OCI-LY3 (cell line): ENCODE measurements at regions not wholly inside any gene's neighbourhood (a gene's known extent, or its start where the extent isn't known, plus 50 kb on each side); places are given as distances from the start of the nearest gene placed in this dataset.

Experiments
- H2AFZ ChIP-seq: fragments of 200-600, 300-600 bp; shearing (Covaris generic); 2 replicates; pipeline ENCODE4 v1.6.0; 2014; ENCODE audit warnings: antibody characterized with exemption, low read depth, low read length
- H3K27ac ChIP-seq: fragments of 200-600, 300-600 bp; sonication (generic); 2 replicates; pipeline ENCODE4 v1.5.1; 2014; ENCODE audit warnings: mild to moderate bottlenecking, low read length, moderate library complexity, mixed read lengths
- H3K27me3 ChIP-seq: fragments of 200-600, 300-600 bp; sonication (generic); 2 replicates; pipeline ENCODE4 v1.6.1; 2014; ENCODE audit warnings: low read depth, low read length, mixed read lengths
- H3K36me3 ChIP-seq: fragments of 200-600, 300-600 bp; sonication (generic); replicated peaks from 2 replicates; pipeline ENCODE3; 2014; ENCODE audit warnings: low read depth, low read length, mixed read lengths
- H3K4me1 ChIP-seq: fragments of 300-600, 200-600 bp; sonication (generic); 2 replicates; pipeline ENCODE4 v1.6.1; 2014; ENCODE audit warnings: low read length, mixed read lengths
- H3K4me2 ChIP-seq: fragments of 200-600, 300-600 bp; sonication (generic); 2 replicates; pipeline ENCODE4 v1.6.1; 2014; ENCODE audit warnings: low read length, mixed read lengths
- H3K4me3 ChIP-seq: fragments of 300-600, 200-600 bp; sonication (generic); 2 replicates; pipeline ENCODE4 v1.5.1; 2014; ENCODE audit warnings: antibody characterized with exemption, mild to moderate bottlenecking, low read length, moderate library complexity
- H3K79me2 ChIP-seq: fragments of 300-600, 200-600 bp; shearing (Covaris generic); 2 replicates; pipeline ENCODE4 v1.6.1; 2014; ENCODE audit warnings: mild to moderate bottlenecking, low read length, mixed read lengths
- H3K9ac ChIP-seq: fragments of 300-600, 200-600 bp; shearing (Covaris generic); 2 replicates; pipeline ENCODE4 v1.6.0; 2014; ENCODE audit warnings: mild to moderate bottlenecking, low read length, moderate library complexity
- H3K9me3 ChIP-seq: fragments of 200-600, 300-600 bp; shearing (Covaris generic); 2 replicates; pipeline ENCODE4 v1.6.1; 2014; ENCODE audit warnings: low read length, mixed read lengths; ENCODE audit not compliant: insufficient read depth
- H4K20me1 ChIP-seq: fragments of 200-600, 300-600 bp; sonication (generic); 2 replicates; pipeline ENCODE4 v1.6.1; 2016; ENCODE audit warnings: low read length, mixed read lengths; ENCODE audit not compliant: insufficient read depth
- CTCF ChIP-seq: fragments of 200-600, 300-600 bp; sonication (generic); IDR thresholded peaks from 2 replicates; pipeline ENCODE4 v1.5.1; 2014; ENCODE audit warnings: antibody characterized with exemption, low read length, low read depth
- EZH2phosphoT487 ChIP-seq: fragments of 200-600 bp; shearing (Covaris generic); IDR thresholded peaks from 2 replicates; pipeline ENCODE4 v1.6.1; 2018; ENCODE audit warnings: antibody characterized with exemption, mixed run types, low read depth

- Histone ChIP-seq H3K9ac (no peak overlapping the region), H3K36me3 (no peaks in the 10 kb centered on the region), H4K20me1 (no peaks in the 10 kb centered on the region), H3K79me2 (no peaks in the 10 kb centered on the region), H2AFZ (no peak overlapping the region), H3K4me3 (no peak overlapping the region; the same call in 1 of the 2 replicates), H3K27me3 (peaks cover 5% of the 10 kb centered on the region; the same call in 1 of the 2 replicates), H3K4me1 (peaks cover 10% of the 10 kb centered on the region), H3K27ac (no peak overlapping the region), H3K4me2 (peak overlapping the region; percentile 42), H3K9me3 (no peaks in the 10 kb centered on the region)
- TF ChIP-seq CTCF (peak; percentile 81), EZH2phosphoT487 (no peak)
Observed at GRCh38 chr18:22813648-22814328, 119.3 kb upstream of the RBBP8 start.

GRCh38 chr18:22814329-22814703, 118.8 kb upstream of the RBBP8 start:
- no peaks in the 10 kb centered on the region for H3K79me2 ChIP-seq
- TF ChIP-seq CTCF (no peak), EZH2phosphoT487 (no peak)
- H3K9me3 ChIP-seq, result no peaks in the 10 kb centered on the region
- no peaks in the 10 kb centered on the region for H3K36me3 ChIP-seq
- peaks cover 5% of the 10 kb centered on the region; the same call in 1 of the 2 replicates for H3K27me3 ChIP-seq
- H3K4me2 ChIP-seq, result peak overlapping the region; percentile 42; the same call in 1 of the 2 replicates
- no peak overlapping the region for H3K27ac ChIP-seq
- H3K9ac ChIP-seq, result no peak overlapping the region
- H4K20me1 ChIP-seq, result no peaks in the 10 kb centered on the region
- H3K4me1 ChIP-seq, result peaks cover 10% of the 10 kb centered on the region
- H3K4me3 ChIP-seq, result no peak overlapping the region; the same call in 1 of the 2 replicates
- no peak overlapping the region for H2AFZ ChIP-seq

DNA sequence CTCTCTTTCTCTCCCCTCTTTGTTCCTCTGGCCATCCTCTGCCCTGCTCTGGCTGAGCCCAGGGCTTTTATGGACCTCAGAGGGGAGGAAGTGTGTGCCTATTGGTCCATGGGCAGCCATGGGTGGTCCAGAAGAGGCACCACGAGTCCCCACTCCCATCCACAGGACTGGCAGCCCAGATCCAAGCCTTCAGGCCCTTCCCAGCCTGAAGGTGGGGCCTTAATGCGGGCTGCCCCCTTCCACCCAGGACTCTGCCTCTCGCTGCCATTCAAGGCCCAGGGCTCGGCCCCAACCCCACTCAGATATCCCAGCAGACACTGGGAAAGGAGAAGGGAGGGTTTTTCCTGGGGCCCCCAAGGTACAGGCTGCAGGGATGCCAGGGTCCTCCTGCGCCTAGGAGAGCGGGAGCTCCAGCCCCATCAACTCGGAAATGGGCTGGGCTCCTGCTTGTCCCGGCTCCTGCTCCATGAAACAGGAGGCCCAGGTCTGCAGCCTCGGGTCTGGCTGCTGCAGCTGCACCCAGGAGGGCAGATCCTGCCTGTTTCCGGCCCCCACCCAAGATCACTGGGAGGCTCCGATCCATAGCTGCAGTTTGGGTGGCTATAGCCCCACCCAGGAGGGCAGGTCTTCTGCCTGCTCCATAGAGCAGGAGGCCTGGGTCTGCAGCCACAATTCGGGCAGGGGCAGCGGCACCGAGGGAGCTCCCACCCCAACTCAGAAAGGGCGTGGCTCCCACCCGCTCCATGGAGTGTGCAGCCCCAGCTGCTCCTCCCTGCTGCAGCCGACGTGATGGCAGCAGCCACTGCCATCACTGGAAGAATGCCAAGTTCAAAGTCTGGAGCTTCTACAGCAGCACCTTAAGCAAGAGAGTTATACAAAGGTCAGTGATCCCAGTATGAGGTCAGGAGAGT, 116.6 kb upstream of the RBBP8 start:
- H3K4me3 ChIP-seq, result no peak overlapping the region
- H3K27me3 ChIP-seq, result peaks cover 5% of the 10 kb centered on the region; the same call in 1 of the 2 replicates
- H3K9ac ChIP-seq, result no peak overlapping the region

More for the DNA sequence above, 116.6 kb upstream of the RBBP8 start:
- Histone ChIP-seq H2AFZ (no peak overlapping the region), H3K27ac (no peak overlapping the region), H3K9me3 (no peaks in the 10 kb centered on the region), H4K20me1 (no peaks in the 10 kb centered on the region), H3K4me2 (no peak overlapping the region), H3K79me2 (no peaks in the 10 kb centered on the region), H3K4me1 (peaks cover 10% of the 10 kb centered on the region), H3K36me3 (no peaks in the 10 kb centered on the region)
- TF ChIP-seq CTCF (no peak), EZH2phosphoT487 (no peak)
